ENCODE measurements at regions not wholly inside any gene's neighbourhood (a gene's known extent, or its start where the extent isn't known, plus 50 kb on each side); places are given as distances from the start of the nearest gene placed in this dataset.

GRCh38 chr4:83664071-83664470, 128.2 kb downstream of the GPAT3 start:
- H3K4me3 Mint-ChIP-seq = no peak overlapping the region
- no peak for DNase-seq (ENCODE audit: low spot score)
- no peaks in the 10 kb centered on the region for H3K9me3 Mint-ChIP-seq
- no peaks in the 10 kb centered on the region for H3K27me3 Mint-ChIP-seq (ENCODE audit: insufficient read depth)
- H3K36me3 Mint-ChIP-seq (ENCODE audit: low read depth) = no peaks in the 10 kb centered on the region
- no peaks in the 10 kb centered on the region for H3K4me1 Mint-ChIP-seq (ENCODE audit: low read depth)
- H3K27ac Mint-ChIP-seq = no peak overlapping the region
- intact Hi-C loops (cut with micrococcal nuclease) = no loop called here

- H3K27ac Mint-ChIP-seq = no peak overlapping the region
- H3K4me1 Mint-ChIP-seq (ENCODE audit: low read depth) = no peaks in the 10 kb centered on the region
- no peak overlapping the region for H3K4me3 Mint-ChIP-seq
- intact Hi-C loops (cut with micrococcal nuclease) = no loop called here
- H3K36me3 Mint-ChIP-seq (ENCODE audit: low read depth) = no peaks in the 10 kb centered on the region
- no peak for DNase-seq (ENCODE audit: low spot score)
- H3K27me3 Mint-ChIP-seq (ENCODE audit: insufficient read depth) = no peaks in the 10 kb centered on the region
- H3K9me3 Mint-ChIP-seq = no peaks in the 10 kb centered on the region
These were observed 126.3 kb downstream of the GPAT3 start for GRCh38 chr4:83662204-83662603.

- H3K27me3 Mint-ChIP-seq (ENCODE audit: insufficient read depth) = peaks cover 2% of the 10 kb centered on the region
These were observed 125.5 kb downstream of the GPAT3 start for GRCh38 chr4:83661359-83661758.

GRCh38 chr4:83660578-83660977, 124.7 kb downstream of the GPAT3 start:
- H3K4me1 Mint-ChIP-seq (ENCODE audit: low read depth) = no peaks in the 10 kb centered on the region
- no peaks in the 10 kb centered on the region for H3K36me3 Mint-ChIP-seq (ENCODE audit: low read depth)
- no peak overlapping the region for H3K4me3 Mint-ChIP-seq
- DNase-seq (ENCODE audit: low spot score) = no peak
- H3K9me3 Mint-ChIP-seq = no peaks in the 10 kb centered on the region
- intact Hi-C loops (cut with micrococcal nuclease) = no loop called here
- no peak overlapping the region for H3K27ac Mint-ChIP-seq
- peaks cover 2% of the 10 kb centered on the region for H3K27me3 Mint-ChIP-seq (ENCODE audit: insufficient read depth)

More at GRCh38 chr4:83661359-83661758, 125.5 kb downstream of the GPAT3 start:
- no peaks in the 10 kb centered on the region for H3K9me3 Mint-ChIP-seq
- intact Hi-C loops (cut with micrococcal nuclease) = no loop called here
- no peak overlapping the region for H3K27ac Mint-ChIP-seq
- no peaks in the 10 kb centered on the region for H3K4me1 Mint-ChIP-seq (ENCODE audit: low read depth)
- no peak overlapping the region for H3K4me3 Mint-ChIP-seq
- H3K36me3 Mint-ChIP-seq (ENCODE audit: low read depth) = no peaks in the 10 kb centered on the region
- DNase-seq (ENCODE audit: low spot score) = no peak

- no peak overlapping the region for H3K4me3 Mint-ChIP-seq
- H3K36me3 Mint-ChIP-seq (ENCODE audit: low read depth) = no peaks in the 10 kb centered on the region
- no peaks in the 10 kb centered on the region for H3K4me1 Mint-ChIP-seq (ENCODE audit: low read depth)
- intact Hi-C loops (cut with micrococcal nuclease) = no loop called here
- H3K27ac Mint-ChIP-seq = no peak overlapping the region
- H3K27me3 Mint-ChIP-seq (ENCODE audit: insufficient read depth) = peaks cover 2% of the 10 kb centered on the region
- DNase-seq (ENCODE audit: low spot score) = no peak
- no peaks in the 10 kb centered on the region for H3K9me3 Mint-ChIP-seq
These were observed 122.9 kb downstream of the GPAT3 start for GRCh38 chr4:83658806-83659205.

GRCh38 chr4:83657336-83657735, 121.4 kb downstream of the GPAT3 start:
- no peak for DNase-seq (ENCODE audit: low spot score)
- no peaks in the 10 kb centered on the region for H3K36me3 Mint-ChIP-seq (ENCODE audit: low read depth)
- H3K9me3 Mint-ChIP-seq = no peaks in the 10 kb centered on the region
- H3K27me3 Mint-ChIP-seq (ENCODE audit: insufficient read depth) = peaks cover 2% of the 10 kb centered on the region
- no peaks in the 10 kb centered on the region for H3K4me1 Mint-ChIP-seq (ENCODE audit: low read depth)
- intact Hi-C loops (cut with micrococcal nuclease) = no loop called here
- H3K27ac Mint-ChIP-seq = no peak overlapping the region
- H3K4me3 Mint-ChIP-seq = no peak overlapping the region

All from activated T-helper 1 cell treated with anti-CD3 and anti-CD28 coated beads, Interleukin-12 subunit alpha, Interleukin-12 subunit beta, Interleukin-2, Interleukin-4 antibody, amounts not matched to agents 30 ng/mL and 10 ng/mL and 1 ng/mL, durations not matched to agents 14 hours and 24 hours and 36 hours (primary cell).